Adipocyte (in vitro differentiated cells): ENCODE measurements at regions not wholly inside any gene's neighbourhood (a gene's known extent, or its start where the extent isn't known, plus 50 kb on each side); places are given as distances from the start of the nearest gene placed in this dataset.
"Not testable (repeated sequence)": the region's sequence is repeated elsewhere in the genome, so short reads cannot be mapped to it uniquely, and the experiment has no call there.

Experiments
- DNase-seq: peaks from one replicate; pipeline ENCODE4 v3.0.0-alpha.2; 2015; ENCODE audit warnings: low read depth
- H3K27me3 ChIP-seq: replicated peaks from 2 replicates; pipeline ENCODE4 v1.7.0; 2013; ENCODE audit warnings: mild to moderate bottlenecking, low read length, moderate library complexity; ENCODE audit not compliant: control insufficient read depth, insufficient read depth
- H3K36me3 ChIP-seq: 2 replicates; pipeline ENCODE4 v1.7.0; 2013; ENCODE audit warnings: low read length, mild to moderate bottlenecking, moderate library complexity; ENCODE audit not compliant: control insufficient read depth, insufficient read depth, severe bottlenecking
- H3K4me1 ChIP-seq: 2 replicates; pipeline ENCODE4 v1.7.0; 2013; ENCODE audit warnings: mild to moderate bottlenecking, low read length, moderate library complexity; ENCODE audit not compliant: control insufficient read depth, insufficient read depth
- H3K4me3 ChIP-seq: 2 replicates; pipeline ENCODE4 v1.7.0; 2013; ENCODE audit warnings: mild to moderate bottlenecking, low read length, moderate library complexity
- H3K9ac ChIP-seq: 2 replicates; pipeline ENCODE4 v1.7.0; 2013; ENCODE audit warnings: mild to moderate bottlenecking, low read length, moderate library complexity
- H3K9me3 ChIP-seq: 2 replicates; pipeline ENCODE4 v1.7.0; 2013; ENCODE audit warnings: mild to moderate bottlenecking, low read length, moderate library complexity; ENCODE audit not compliant: control insufficient read depth

DNA sequence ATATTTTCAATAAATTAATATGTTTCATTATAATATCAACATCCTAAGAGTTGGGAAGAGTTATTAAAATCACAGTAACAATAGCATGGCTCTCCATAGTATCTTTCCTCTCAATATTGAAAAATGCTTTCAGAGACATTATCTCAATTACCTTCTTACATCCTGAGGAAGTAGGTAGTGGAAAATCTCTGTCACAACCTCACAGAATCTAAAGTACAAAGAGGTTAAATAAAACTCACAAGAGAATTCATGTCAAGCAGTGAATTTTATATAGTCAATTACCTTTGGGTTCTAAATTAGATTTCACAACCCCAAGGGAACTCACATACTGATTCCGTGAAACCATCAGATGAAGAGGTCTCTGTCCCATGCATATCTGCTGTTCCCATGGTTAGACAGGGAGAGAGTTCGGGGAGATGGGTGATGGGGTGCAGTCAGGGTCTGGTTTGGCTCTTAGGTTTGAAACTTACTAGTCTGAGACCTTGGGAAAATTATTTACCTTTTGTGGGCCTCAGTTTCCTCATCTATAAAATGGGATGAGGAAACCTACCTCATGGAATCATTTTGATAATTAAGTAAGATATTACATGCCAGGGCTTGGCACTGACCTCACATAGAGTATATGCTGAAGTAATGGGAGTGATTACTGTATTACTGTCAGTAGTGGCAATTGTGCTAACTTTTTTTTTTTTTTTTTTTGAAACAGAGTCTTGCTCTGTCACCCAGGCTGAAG is 74.0 kb upstream of the SNX9 start:
- DNase-seq, result no peak
- no peak overlapping the region for H3K9ac ChIP-seq
- no peaks in the 10 kb centered on the region for H3K9me3 ChIP-seq
- H3K27me3 ChIP-seq, result no peaks in the 10 kb centered on the region
- H3K4me3 ChIP-seq, result no peak overlapping the region
- no peaks in the 10 kb centered on the region for H3K36me3 ChIP-seq
- H3K4me1 ChIP-seq, result no peaks in the 10 kb centered on the region

DNA sequence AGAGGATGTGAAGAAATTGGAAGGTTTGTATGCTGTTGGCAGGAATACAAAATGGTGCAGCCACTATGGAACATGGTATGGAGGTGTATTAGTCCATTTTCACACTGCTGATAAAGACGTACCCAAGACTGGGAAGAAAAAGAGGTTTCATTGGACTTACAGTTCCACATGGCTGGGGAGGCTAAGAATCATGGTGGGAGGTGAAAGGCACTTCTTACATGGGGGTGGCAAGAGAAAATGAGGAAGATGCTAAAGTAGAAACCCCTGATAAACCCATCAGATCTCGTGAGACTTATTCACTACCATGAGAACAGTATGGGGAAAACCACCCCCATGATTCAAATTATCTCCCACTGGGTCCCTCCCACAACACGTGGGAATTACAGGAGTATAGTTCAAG is 72.1 kb upstream of the SNX9 start:
- H3K9me3 ChIP-seq, H3K36me3 ChIP-seq, H3K27me3 ChIP-seq, DNase-seq, H3K9ac ChIP-seq, H3K4me1 ChIP-seq, H3K4me3 ChIP-seq: not testable (repeated sequence)

GRCh38 chr6:157751547-157752200 is 71.4 kb upstream of the SNX9 start:
- H3K9ac ChIP-seq, result no peak overlapping the region
- no peaks in the 10 kb centered on the region for H3K27me3 ChIP-seq
- no peaks in the 10 kb centered on the region for H3K9me3 ChIP-seq
- no peaks in the 10 kb centered on the region for H3K36me3 ChIP-seq
- no peak overlapping the region for H3K4me3 ChIP-seq
- no peak for DNase-seq
- H3K4me1 ChIP-seq, result peaks cover 5% of the 10 kb centered on the region

DNA sequence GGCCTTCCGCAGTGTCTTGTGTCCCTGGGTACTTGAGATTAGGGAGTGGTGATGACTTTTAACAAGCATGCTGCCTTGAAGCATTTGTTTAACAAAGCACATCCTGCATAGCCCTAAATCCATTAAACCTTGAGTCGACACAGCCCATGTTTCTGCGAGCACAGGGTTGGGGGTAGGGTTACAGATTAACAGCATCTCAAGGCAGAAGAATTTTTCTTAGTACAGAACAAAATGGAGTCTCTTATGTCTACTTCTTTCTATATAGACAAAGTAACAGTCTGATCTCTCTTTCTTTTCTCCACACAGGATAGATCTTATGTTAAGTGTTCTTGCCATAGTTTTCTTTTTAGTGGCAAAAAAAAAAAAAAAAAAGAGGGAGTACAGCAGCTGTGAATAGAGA is 70.2 kb upstream of the SNX9 start:
- not testable (repeated sequence) for DNase-seq, H3K27me3 ChIP-seq, H3K4me3 ChIP-seq, H3K9me3 ChIP-seq, H3K36me3 ChIP-seq, H3K9ac ChIP-seq
- H3K4me1 ChIP-seq, result peaks cover 11% of the 10 kb centered on the region

GRCh38 chr6:157753291-157753690 is 69.8 kb upstream of the SNX9 start:
- peak; percentile 93 for DNase-seq
- Histone ChIP-seq H3K27me3 (no peaks in the 10 kb centered on the region), H3K4me1 (peaks cover 11% of the 10 kb centered on the region), H3K36me3 (no peaks in the 10 kb centered on the region), H3K9ac (no peak overlapping the region), H3K9me3 (no peaks in the 10 kb centered on the region), H3K4me3 (no peak overlapping the region)

DNA sequence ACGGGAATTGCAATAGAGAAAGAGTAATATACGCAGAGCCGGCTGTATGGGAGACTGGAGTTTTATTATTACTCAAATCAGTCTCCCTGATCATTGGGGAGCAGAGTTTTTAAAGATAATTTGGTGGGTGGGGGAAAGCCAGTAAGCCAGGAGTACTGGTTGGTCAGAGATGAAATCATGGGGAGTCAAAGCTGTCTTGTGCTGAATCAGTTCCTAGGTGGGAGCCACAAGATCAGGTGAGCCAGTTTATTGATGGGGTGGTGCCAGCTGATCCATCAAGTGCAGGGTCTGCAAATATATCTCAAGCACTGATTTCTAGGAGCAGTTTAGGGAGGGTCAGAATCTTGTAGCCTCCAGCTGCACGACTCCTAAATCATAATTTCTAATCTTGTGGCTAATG is 69.2 kb upstream of the SNX9 start:
- H3K4me3 ChIP-seq, DNase-seq, H3K36me3 ChIP-seq, H3K9me3 ChIP-seq, H3K9ac ChIP-seq, H3K27me3 ChIP-seq: not testable (repeated sequence)
- peaks cover 11% of the 10 kb centered on the region for H3K4me1 ChIP-seq

DNA sequence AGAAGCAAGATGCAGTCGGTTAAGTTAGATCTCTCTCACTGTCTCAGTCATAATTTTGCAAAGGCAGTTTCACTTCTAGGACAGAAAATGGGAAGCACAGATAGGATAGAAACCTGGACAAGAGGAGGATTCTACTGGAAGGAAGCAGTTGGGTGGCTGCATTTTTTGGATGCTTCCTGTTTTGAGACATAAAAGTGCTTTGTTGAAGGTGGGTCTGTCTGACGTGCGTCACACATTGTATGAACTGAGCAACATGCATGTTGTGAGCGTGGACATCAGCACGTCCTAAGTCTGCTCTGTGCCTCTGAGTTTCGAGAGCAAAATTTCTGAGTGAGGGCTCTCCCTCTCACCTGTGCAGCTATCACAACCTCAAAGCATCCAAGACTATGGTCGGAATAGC is 68.7 kb upstream of the SNX9 start:
- no peak for DNase-seq
- Histone ChIP-seq H3K36me3 (no peaks in the 10 kb centered on the region), H3K9ac (no peak overlapping the region), H3K4me1 (peaks cover 11% of the 10 kb centered on the region), H3K9me3 (no peaks in the 10 kb centered on the region), H3K27me3 (no peaks in the 10 kb centered on the region), H3K4me3 (no peak overlapping the region)

GRCh38 chr6:157755032-157755745 is 67.9 kb upstream of the SNX9 start:
- Histone ChIP-seq H3K36me3 (no peaks in the 10 kb centered on the region), H3K27me3 (no peaks in the 10 kb centered on the region), H3K4me3 (no peak overlapping the region), H3K9ac (no peak overlapping the region), H3K4me1 (peaks cover 13% of the 10 kb centered on the region), H3K9me3 (no peaks in the 10 kb centered on the region)
- DNase-seq, result peak; percentile 34

DNA sequence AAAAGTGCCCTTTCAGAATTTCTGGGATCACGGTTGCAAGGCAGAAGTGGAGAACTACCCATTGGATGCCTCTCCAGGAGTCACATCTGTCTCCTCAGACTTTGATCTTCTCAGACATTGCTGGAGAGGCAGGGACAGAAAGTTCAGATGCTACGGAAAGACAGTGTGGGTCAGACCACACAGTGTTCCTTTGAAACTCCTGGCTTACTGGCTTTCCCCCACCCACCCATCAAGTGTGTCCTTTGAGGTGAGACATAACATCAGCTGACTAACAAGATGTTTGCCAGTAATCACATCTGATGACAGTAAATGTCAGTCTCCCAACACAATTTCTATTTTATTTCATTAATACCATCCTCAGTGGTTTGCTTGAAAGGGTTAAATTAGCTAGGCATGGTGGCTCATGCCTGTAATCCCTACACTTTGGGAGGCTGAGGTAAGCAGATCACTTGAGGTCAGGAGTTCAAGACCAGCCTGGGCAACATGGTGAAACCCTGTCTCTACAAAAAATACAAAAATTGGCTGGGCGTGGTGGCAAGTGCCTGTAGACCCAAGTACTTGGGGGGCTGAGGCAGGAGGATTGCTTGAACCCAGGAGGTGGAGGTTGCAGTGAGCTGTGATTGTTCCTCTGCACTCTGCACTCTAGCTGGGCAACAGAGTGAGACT is 67.2 kb upstream of the SNX9 start:
- DNase-seq, result no peak
- Histone ChIP-seq H3K36me3 (no peaks in the 10 kb centered on the region), H3K4me1 (peaks cover 20% of the 10 kb centered on the region), H3K4me3 (no peak overlapping the region), H3K27me3 (no peaks in the 10 kb centered on the region), H3K9me3 (no peaks in the 10 kb centered on the region), H3K9ac (peak overlapping the region; percentile 68)

DNA sequence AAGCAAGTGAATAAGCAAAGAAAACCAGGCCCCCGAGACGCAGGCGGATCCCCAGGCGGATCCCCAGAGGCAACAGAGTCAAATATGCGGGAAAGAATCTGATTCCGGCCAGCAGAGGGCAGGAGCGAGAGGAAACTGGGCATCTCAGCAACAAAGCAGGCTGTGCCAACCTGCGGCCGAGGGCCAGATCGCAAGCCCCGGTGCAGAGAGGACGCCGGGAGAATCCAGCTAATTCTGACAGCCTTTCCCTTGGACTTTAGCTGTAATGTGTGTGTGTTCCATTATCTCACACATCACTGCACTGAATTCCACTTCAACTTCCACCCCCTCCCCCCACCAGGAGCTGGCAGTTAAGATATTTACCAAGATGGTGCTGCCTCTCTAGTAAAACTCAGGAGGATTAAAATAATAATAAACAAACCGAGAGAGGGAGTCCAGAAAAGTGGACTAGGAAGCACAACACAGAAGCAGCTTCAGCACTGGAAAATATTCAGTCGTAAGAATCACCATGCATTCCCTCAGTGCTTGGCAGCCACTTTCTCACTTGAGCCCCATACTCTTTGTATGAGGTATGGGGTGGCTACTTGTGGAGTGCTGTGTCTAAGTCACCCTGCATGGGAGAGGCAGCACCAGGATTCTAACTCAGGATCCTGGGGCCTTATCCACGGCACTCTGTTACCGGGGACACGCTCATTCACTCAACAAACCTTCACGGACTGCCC is 66.2 kb upstream of the SNX9 start:
- peak overlapping the region; percentile 68 for H3K9ac ChIP-seq
- H3K36me3 ChIP-seq, result no peaks in the 10 kb centered on the region
- peak; percentile 95 for DNase-seq

More for the DNA sequence above, 66.2 kb upstream of the SNX9 start:
- Histone ChIP-seq H3K4me1 (peaks cover 29% of the 10 kb centered on the region), H3K9me3 (no peaks in the 10 kb centered on the region), H3K27me3 (no peaks in the 10 kb centered on the region), H3K4me3 (no peak overlapping the region)
